Stimulated activated CD4-positive, alpha-beta T cell treated with anti-CD3 and anti-CD28 coated beads, Interleukin-2, amount 100 ng/mL, for 4 hours (primary cell): ENCODE measurements at regions not wholly inside any gene's neighbourhood (a gene's known extent, or its start where the extent isn't known, plus 50 kb on each side); places are given as distances from the start of the nearest gene placed in this dataset.
A peak's percentile ranks its signal among the peaks of the same experiment; 100 is the strongest.
"Not testable (repeated sequence)": the region's sequence is repeated elsewhere in the genome, so short reads cannot be mapped to it uniquely, and the experiment has no call there.

Experiments used
- DNase-seq: peaks from one replicate; pipeline ENCODE4 v3.0.0-alpha.2; 2020; ENCODE audit warnings: low read depth

GRCh38 chr1:19024532-19024931 lies 68.1 kb upstream of the IFFO2 start:
- DNase-seq: no peak

GRCh38 chr1:19023787-19024186 lies 67.3 kb upstream of the IFFO2 start:
- DNase-seq: no peak

GRCh38 chr1:19021845-19022244 lies 65.4 kb upstream of the IFFO2 start:
- no peak for DNase-seq

- not testable (repeated sequence) for DNase-seq
These were observed 62.8 kb upstream of the IFFO2 start for GRCh38 chr1:19019288-19019687.

- no peak for DNase-seq
These were observed 59.0 kb upstream of the IFFO2 start for GRCh38 chr1:19015476-19015875.

- no peak for DNase-seq
These were observed 58.3 kb upstream of the IFFO2 start for GRCh38 chr1:19014765-19015164.

- no peak for DNase-seq
These were observed 57.5 kb upstream of the IFFO2 start for GRCh38 chr1:19013826-19014548.

- DNase-seq: no peak
These were observed 55.4 kb upstream of the IFFO2 start for GRCh38 chr1:19011845-19012231.

GRCh38 chr1:19010995-19011844 lies 54.7 kb upstream of the IFFO2 start:
- peak; percentile 69 for DNase-seq

GRCh38 chr1:19010503-19010902 lies 54.0 kb upstream of the IFFO2 start:
- no peak for DNase-seq

GRCh38 chr1:19009882-19010321 lies 53.4 kb upstream of the IFFO2 start:
- DNase-seq: no peak

- DNase-seq: no peak
These were observed 52.8 kb upstream of the IFFO2 start for GRCh38 chr1:19009126-19009881.

GRCh38 chr1:19007491-19008441 lies 51.3 kb upstream of the IFFO2 start:
- DNase-seq: no peak

GRCh38 chr1:19006837-19007271 lies 50.4 kb upstream of the IFFO2 start:
- no peak for DNase-seq
